HCT116 (cell line): ENCODE measurements at regions not wholly inside any gene's neighbourhood (a gene's known extent, or its start where the extent isn't known, plus 50 kb on each side); places are given as distances from the start of the nearest gene placed in this dataset.

Experiments
- EZH2 ChIP-seq: fragments of 200-600 bp; sonication (generic); IDR thresholded peaks from 2 replicates; pipeline ENCODE4 v1.6.1; 2017; ENCODE audit warnings: antibody characterized with exemption, mixed run types
- POLR2A ChIP-seq: IDR thresholded peaks from 2 replicates; pipeline ENCODE4 v1.7.0; 2011; ENCODE audit warnings: borderline replicate concordance; ENCODE audit not compliant: insufficient read depth, insufficient read length; ENCODE audit errors: extremely low read depth
- POLR2AphosphoS5 ChIP-seq: IDR thresholded peaks from 2 replicates; pipeline ENCODE4 v1.6.1; 2011; ENCODE audit warnings: mild to moderate bottlenecking, low read depth, low read length, moderate library complexity
- RAD21 ChIP-seq: IDR thresholded peaks from 2 replicates; pipeline ENCODE4 v1.6.1; 2012; ENCODE audit warnings: low read depth, mild to moderate bottlenecking
- SRF ChIP-seq: IDR thresholded peaks from 2 replicates; pipeline ENCODE4 v1.6.1; 2012; ENCODE audit warnings: low read depth
- TF ChIP-seq, protein P1 (sequence below), 3 experiments: fragments of 200-600 bp in 1 of 3; sonication (generic) in 1 of 3; IDR thresholded peaks in 2 of 3; conservative IDR thresholded peaks in 1 of 3; 2 replicates each; pipeline ENCODE4 v1.5.1; 2012 to 2017; ENCODE audit warnings: low read depth in 2 of 3, low read length in 2 of 3, antibody characterized with exemption in 1 of 3, borderline replicate concordance in 1 of 3, control low read depth in 1 of 3, mild to moderate bottlenecking in 1 of 3, mixed read lengths in 1 of 3, mixed run types in 1 of 3, moderate library complexity in 1 of 3; ENCODE audit not compliant: insufficient read depth in 1 of 3

DNA sequence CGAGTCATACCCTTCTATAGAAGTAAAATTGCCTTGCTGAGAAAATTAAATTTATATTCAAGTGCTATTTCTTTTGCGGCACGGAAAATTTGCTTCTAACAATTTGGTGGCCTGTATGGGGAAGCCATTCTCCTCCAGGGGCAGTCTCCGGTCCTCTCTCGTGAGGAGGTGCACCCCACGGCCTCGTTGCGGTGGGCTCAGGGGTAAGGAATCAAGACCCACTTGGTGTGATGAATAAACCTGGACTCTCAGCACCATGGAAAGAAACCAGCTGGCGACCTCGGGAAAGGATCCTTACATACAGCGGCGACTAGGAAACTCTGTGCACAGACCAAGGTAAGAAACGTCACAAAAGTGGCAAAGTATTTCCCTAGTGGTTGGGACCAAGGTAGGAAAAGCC lies 252.9 kb downstream of the DPY19L2 start:
- TF ChIP-seq, protein P1, sequence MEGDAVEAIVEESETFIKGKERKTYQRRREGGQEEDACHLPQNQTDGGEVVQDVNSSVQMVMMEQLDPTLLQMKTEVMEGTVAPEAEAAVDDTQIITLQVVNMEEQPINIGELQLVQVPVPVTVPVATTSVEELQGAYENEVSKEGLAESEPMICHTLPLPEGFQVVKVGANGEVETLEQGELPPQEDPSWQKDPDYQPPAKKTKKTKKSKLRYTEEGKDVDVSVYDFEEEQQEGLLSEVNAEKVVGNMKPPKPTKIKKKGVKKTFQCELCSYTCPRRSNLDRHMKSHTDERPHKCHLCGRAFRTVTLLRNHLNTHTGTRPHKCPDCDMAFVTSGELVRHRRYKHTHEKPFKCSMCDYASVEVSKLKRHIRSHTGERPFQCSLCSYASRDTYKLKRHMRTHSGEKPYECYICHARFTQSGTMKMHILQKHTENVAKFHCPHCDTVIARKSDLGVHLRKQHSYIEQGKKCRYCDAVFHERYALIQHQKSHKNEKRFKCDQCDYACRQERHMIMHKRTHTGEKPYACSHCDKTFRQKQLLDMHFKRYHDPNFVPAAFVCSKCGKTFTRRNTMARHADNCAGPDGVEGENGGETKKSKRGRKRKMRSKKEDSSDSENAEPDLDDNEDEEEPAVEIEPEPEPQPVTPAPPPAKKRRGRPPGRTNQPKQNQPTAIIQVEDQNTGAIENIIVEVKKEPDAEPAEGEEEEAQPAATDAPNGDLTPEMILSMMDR (IDR thresholded peaks at IDR 0.05 in 2 of 3, conservative IDR thresholded peaks at IDR 0.05 in 1 of 3; ENCODE audit: borderline replicate concordance in 1 of 3, insufficient read depth in 1 of 3, low read depth in 2 of 3, low read length in 2 of 3), result no peak
- no peak for TF ChIP-seq EZH2
- no peak for TF ChIP-seq RAD21
- no peak for TF ChIP-seq POLR2AphosphoS5
- no peak for TF ChIP-seq SRF
- no peak for TF ChIP-seq POLR2A
